GM12878 (cell line): ENCODE measurements at regions not wholly inside any gene's neighbourhood (a gene's known extent, or its start where the extent isn't known, plus 50 kb on each side); places are given as distances from the start of the nearest gene placed in this dataset.

Experiments used
- ATAC-seq: fragments of 200-7000 bp; cut with Tn5 transposase; 3 replicates; pipeline ENCODE4 v1.9.1; 2020; ENCODE audit warnings: mild to moderate bottlenecking, moderate library complexity
- BruUV-seq: library from RNA; stranded (reverse); fragments of 400-500 nt; replicated peaks from 2 replicates; lab custom pipeline; 2021; lab: Mats Ljungman, UMichigan
- CTCF ChIA-PET: fragments of 300-600 bp; sonication (Branson Sonifier 250); formaldehyde crosslinking; extraction: SDS; loops from one replicate; lab custom pipeline; 2021; ENCODE audit warnings: inconsistent platforms; lab: Yijun Ruan, JAX
- POLR2A ChIA-PET: fragments of 350-600 bp; formaldehyde crosslinking; extraction: SDS; loops from one replicate; lab custom pipeline; 2021; ENCODE audit warnings: inconsistent platforms; lab: Charles Lee
- RAD21 ChIA-PET: fragments of 300-600 bp; sonication (Branson Sonifier 250); formaldehyde crosslinking; loops from one replicate; lab custom pipeline; 2023; ENCODE audit warnings: antibody characterized with exemption; ENCODE audit not compliant: unreplicated experiment; lab: Charles Lee
- SMC1A ChIA-PET: fragments of 300-600 bp; sonication (Branson Sonifier 250); formaldehyde crosslinking; loops from one replicate; lab custom pipeline; 2023; ENCODE audit not compliant: unreplicated experiment, uncharacterized antibody; lab: Charles Lee
- DNase-seq: peaks from one replicate; pipeline ENCODE4 v3.0.0-alpha.2; 2011; ENCODE audit warnings: low read depth, low spot score
- FAIRE-seq: peaks from 3 replicates; lab custom pipeline; 2011; peaks lifted over from hg19 to GRCh38; lab: Jason Lieb, UNC
- H2AFZ ChIP-seq: 2 replicates; pipeline ENCODE4 v1.6.0; 2011; ENCODE audit warnings: low read depth, low read length, control low read depth; ENCODE audit not compliant: control insufficient read depth
- H3K27ac ChIP-seq: 2 replicates; pipeline ENCODE4 v1.5.1; 2011; ENCODE audit warnings: control low read depth; ENCODE audit not compliant: control insufficient read depth, insufficient read depth
- H3K27me3 ChIP-seq, 2 experiments: replicated peaks in 1 of 2; 2 replicates each; pipeline versions ENCODE4 v1.6.0 to v1.6.1; 2011; ENCODE audit warnings: low read length in 1 of 2; ENCODE audit not compliant: control insufficient read depth in 2 of 2, insufficient read depth in 2 of 2
- H3K36me3 ChIP-seq, 2 experiments: 2 replicates each; pipeline ENCODE4 v1.5.1; 2011; ENCODE audit warnings: low read length in 1 of 2; ENCODE audit not compliant: control insufficient read depth in 2 of 2, insufficient read depth in 2 of 2
- H3K4me1 ChIP-seq: 2 replicates; pipeline ENCODE4 v1.6.1; 2011; ENCODE audit warnings: mild to moderate bottlenecking, low read length, moderate library complexity, mixed read lengths; ENCODE audit not compliant: control insufficient read depth, insufficient read depth
- H3K4me2 ChIP-seq: 2 replicates; pipeline ENCODE4 v1.6.0; 2011; ENCODE audit warnings: control low read depth; ENCODE audit not compliant: control insufficient read depth, insufficient read depth
- H3K4me3 ChIP-seq: fragments of 200-600 bp; sonication (generic); 2 replicates; pipeline ENCODE4 v1.5.1; 2016
- H3K79me2 ChIP-seq: 2 replicates; pipeline ENCODE4 v1.6.0; 2011; ENCODE audit warnings: low read length; ENCODE audit not compliant: control insufficient read depth, insufficient read depth
- H3K9ac ChIP-seq: 2 replicates; pipeline ENCODE4 v1.8.0; 2011; ENCODE audit warnings: low read length, control low read depth, mixed read lengths; ENCODE audit not compliant: control insufficient read depth, insufficient read depth
- H3K9me3 ChIP-seq: replicated peaks from 3 replicates; pipeline ENCODE4 v1.5.1; 2011; ENCODE audit warnings: mild to moderate bottlenecking, low read length; ENCODE audit not compliant: control insufficient read depth, insufficient read depth
- H4K20me1 ChIP-seq: 2 replicates; pipeline ENCODE4 v1.6.0; 2011; ENCODE audit not compliant: control insufficient read depth, insufficient read depth
- CBFB ChIP-seq: IDR thresholded peaks from 2 replicates; pipeline ENCODE4 v1.6.1; 2016; ENCODE audit warnings: antibody characterized with exemption, low read depth
- CEBPB ChIP-seq, 2 experiments: fragments of 150-350 bp in 1 of 2; IDR thresholded peaks; 2 replicates each; pipeline ENCODE4 v1.6.1; 2012 to 2014; ENCODE audit warnings: low read depth in 2 of 2, low read length in 2 of 2, borderline replicate concordance in 1 of 2, inconsistent platforms in 1 of 2
- KLF5 ChIP-seq: fragments of 450-650 bp; IDR thresholded peaks from 2 replicates; pipeline ENCODE4 v1.6.1; 2014; ENCODE audit warnings: mild to moderate bottlenecking; ENCODE audit not compliant: partially characterized antibody
- SIX5 ChIP-seq: IDR thresholded peaks from 2 replicates; pipeline ENCODE4 v1.6.1; 2011; ENCODE audit warnings: mild to moderate bottlenecking, low read depth, low read length, moderate library complexity; ENCODE audit not compliant: severe bottlenecking
- SPI1 ChIP-seq: IDR thresholded peaks from 2 replicates; pipeline ENCODE4 v1.6.1; 2011; ENCODE audit warnings: low read depth, mild to moderate bottlenecking, low read length, moderate library complexity, borderline replicate concordance; ENCODE audit not compliant: insufficient read depth
- SREBF1 ChIP-seq: IDR thresholded peaks from 2 replicates; pipeline ENCODE4 v1.6.1; 2012; ENCODE audit warnings: mild to moderate bottlenecking, low read length
- ZNF217 ChIP-seq: fragments of 450-650 bp; IDR thresholded peaks from 2 replicates; pipeline ENCODE4 v1.6.1; 2017; ENCODE audit warnings: antibody characterized with exemption, mild to moderate bottlenecking
- WGBS: methylation state at CpG from one replicate; pipeline ENCODE4 v1.1.6; 2016; ENCODE audit warnings: low lambda C conversion rate; ENCODE audit not compliant: insufficient replicate concordance, insufficient coverage; ENCODE audit errors: missing lambda C conversion rate; 5-methylcytosine and 5-hydroxymethylcytosine counted together
- in situ Hi-C: fragments of 300-500 bp; cut with MboI; formaldehyde crosslinking; loops from 9 replicates; pipeline ENCODE4 v1.14.3; 2018; ENCODE audit warnings: mixed read lengths
- intact Hi-C: fragments of 100-400 bp; cut with micrococcal nuclease; formaldehyde crosslinking; loops from one replicate; pipeline ENCODE4 v1.14.2; 2022; ENCODE audit not compliant: unreplicated experiment
- TF ChIP-seq, protein P1 (sequence below): fragments of 450-650 bp; formaldehyde crosslinking; IDR thresholded peaks from 2 replicates; pipeline ENCODE4 v1.4.0; 2020; ENCODE audit warnings: mild to moderate bottlenecking, moderate library complexity

DNA sequence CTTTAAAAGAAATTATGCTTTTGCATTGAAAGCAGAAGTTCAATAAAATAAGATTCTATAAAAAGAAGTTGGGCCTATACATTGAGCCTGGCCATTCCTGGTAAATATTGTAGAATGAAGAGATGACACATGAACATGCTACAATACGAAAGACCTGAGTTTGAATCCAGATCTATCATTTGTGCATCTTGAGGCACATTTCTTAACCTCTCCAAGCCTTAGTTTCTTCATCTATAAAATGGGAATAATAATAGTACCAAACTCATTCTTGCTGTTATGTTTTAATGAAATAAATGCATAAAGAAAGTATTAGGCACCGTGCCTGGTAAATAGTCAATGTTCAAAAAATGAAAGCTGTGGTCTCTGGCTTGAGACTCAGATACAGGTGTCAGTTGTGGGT is 76.9 kb upstream of the PHACTR2 start:
- in situ Hi-C loops (no loop called here), intact Hi-C loops (no loop called here)
- no peak overlapping the region for H3K9ac ChIP-seq
- DNase-seq (no peak), ATAC-seq (no peak), FAIRE-seq (no peak)
- H3K27ac ChIP-seq = no peak overlapping the region
- no peaks in the 10 kb centered on the region for H3K36me3 ChIP-seq
- 17% methylated on average over 2 of the region's 2 CpGs for WGBS
- H4K20me1 ChIP-seq = no peaks in the 10 kb centered on the region
- BruUV-seq = no TSS peak
- no peaks in the 10 kb centered on the region for H3K9me3 ChIP-seq
- no peak for TF ChIP-seq KLF5
- TF ChIP-seq, protein P1, sequence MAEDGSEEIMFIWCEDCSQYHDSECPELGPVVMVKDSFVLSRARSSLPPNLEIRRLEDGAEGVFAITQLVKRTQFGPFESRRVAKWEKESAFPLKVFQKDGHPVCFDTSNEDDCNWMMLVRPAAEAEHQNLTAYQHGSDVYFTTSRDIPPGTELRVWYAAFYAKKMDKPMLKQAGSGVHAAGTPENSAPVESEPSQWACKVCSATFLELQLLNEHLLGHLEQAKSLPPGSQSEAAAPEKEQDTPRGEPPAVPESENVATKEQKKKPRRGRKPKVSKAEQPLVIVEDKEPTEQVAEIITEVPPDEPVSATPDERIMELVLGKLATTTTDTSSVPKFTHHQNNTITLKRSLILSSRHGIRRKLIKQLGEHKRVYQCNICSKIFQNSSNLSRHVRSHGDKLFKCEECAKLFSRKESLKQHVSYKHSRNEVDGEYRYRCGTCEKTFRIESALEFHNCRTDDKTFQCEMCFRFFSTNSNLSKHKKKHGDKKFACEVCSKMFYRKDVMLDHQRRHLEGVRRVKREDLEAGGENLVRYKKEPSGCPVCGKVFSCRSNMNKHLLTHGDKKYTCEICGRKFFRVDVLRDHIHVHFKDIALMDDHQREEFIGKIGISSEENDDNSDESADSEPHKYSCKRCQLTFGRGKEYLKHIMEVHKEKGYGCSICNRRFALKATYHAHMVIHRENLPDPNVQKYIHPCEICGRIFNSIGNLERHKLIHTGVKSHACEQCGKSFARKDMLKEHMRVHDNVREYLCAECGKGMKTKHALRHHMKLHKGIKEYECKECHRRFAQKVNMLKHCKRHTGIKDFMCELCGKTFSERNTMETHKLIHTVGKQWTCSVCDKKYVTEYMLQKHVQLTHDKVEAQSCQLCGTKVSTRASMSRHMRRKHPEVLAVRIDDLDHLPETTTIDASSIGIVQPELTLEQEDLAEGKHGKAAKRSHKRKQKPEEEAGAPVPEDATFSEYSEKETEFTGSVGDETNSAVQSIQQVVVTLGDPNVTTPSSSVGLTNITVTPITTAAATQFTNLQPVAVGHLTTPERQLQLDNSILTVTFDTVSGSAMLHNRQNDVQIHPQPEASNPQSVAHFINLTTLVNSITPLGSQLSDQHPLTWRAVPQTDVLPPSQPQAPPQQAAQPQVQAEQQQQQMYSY (CRISPR knock-in tag) = no peak
- RAD21 ChIA-PET = no interaction called here
- H2AFZ ChIP-seq = no peak overlapping the region
- H3K4me2 ChIP-seq = no peak overlapping the region
- POLR2A ChIA-PET = no interaction called here
- H3K4me3 ChIP-seq = no peak overlapping the region
- no peaks in the 10 kb centered on the region for H3K27me3 ChIP-seq
- H3K79me2 ChIP-seq = no peaks in the 10 kb centered on the region
- SMC1A ChIA-PET = no interaction called here
- H3K4me1 ChIP-seq = no peaks in the 10 kb centered on the region
- CTCF ChIA-PET = interaction anchor here (1.7 to 1.8 kb wide), 2 partner anchors 10 to 26 kb away, joined by 5 to 6 read pairs; no protein-coding TSS in a partner anchor

- TF ChIP-seq SREBF1 (no peak), ZNF217 (no peak), CEBPB (IDR thresholded peaks at IDR 0.05; ENCODE audit: borderline replicate concordance in 1 of 2, low read depth in 2 of 2, low read length in 2 of 2) (no peak), SPI1 (peak; percentile 42), CBFB (no peak), SIX5 (no peak)
- TF ChIP-seq, protein P1 (CRISPR knock-in tag) = no peak
- POLR2A ChIA-PET = no interaction called here
- H3K4me3 ChIP-seq = no peak overlapping the region
- 56% methylated on average over 3 of the region's 3 CpGs for WGBS
- no peaks in the 10 kb centered on the region for H3K79me2 ChIP-seq
- H3K4me1 ChIP-seq = no peaks in the 10 kb centered on the region
- SMC1A ChIA-PET = no interaction called here
- no peaks in the 10 kb centered on the region for H3K9me3 ChIP-seq
- DNase-seq = no peak
- H2AFZ ChIP-seq = no peak overlapping the region
- no peak for FAIRE-seq
- H3K27me3 ChIP-seq = no peaks in the 10 kb centered on the region
- BruUV-seq = no TSS peak
- CTCF ChIA-PET = no interaction called here
- intact Hi-C loops = no loop called here
- H3K36me3 ChIP-seq = no peaks in the 10 kb centered on the region
- peak; percentile 31; the same call in 1 of the 3 replicates for ATAC-seq
- no peak overlapping the region for H3K27ac ChIP-seq
- no peaks in the 10 kb centered on the region for H4K20me1 ChIP-seq
- peak overlapping the region; percentile 28; the same call in 1 of the 2 replicates for H3K4me2 ChIP-seq
- in situ Hi-C loops = no loop called here
- RAD21 ChIA-PET = no interaction called here
- no peak overlapping the region for H3K9ac ChIP-seq
These were observed 79.2 kb upstream of the PHACTR2 start for GRCh38 chr6:143598466-143599080.
